MG63 (cell line): ENCODE measurements at regions not wholly inside any gene's neighbourhood (a gene's known extent, or its start where the extent isn't known, plus 50 kb on each side); places are given as distances from the start of the nearest gene placed in this dataset.
"Not testable (repeated sequence)": the region's sequence is repeated elsewhere in the genome, so short reads cannot be mapped to it uniquely, and the experiment has no call there.

Source experiments
- DNase-seq: peaks from one replicate; pipeline ENCODE4 v3.0.0-alpha.2; 2020
- H3K27me3 ChIP-seq: fragments of 250-450 bp; sonication (Bioruptor Pico); 2 replicates; pipeline ENCODE4 v1.5.1; 2020; ENCODE audit warnings: mild to moderate bottlenecking, moderate library complexity
- H3K36me3 ChIP-seq: fragments of 250-450 bp; sonication (Bioruptor Pico); 2 replicates; pipeline ENCODE4 v1.5.1; 2020; ENCODE audit warnings: mild to moderate bottlenecking, moderate library complexity
- H3K4me3 ChIP-seq: fragments of 250-450 bp; sonication (Bioruptor Pico); 2 replicates; pipeline ENCODE4 v1.5.1; 2020; ENCODE audit warnings: mild to moderate bottlenecking, moderate library complexity
- H3K9me3 ChIP-seq: fragments of 250-450 bp; sonication (Bioruptor Pico); 2 replicates; pipeline ENCODE4 v1.5.1; 2020; ENCODE audit warnings: mild to moderate bottlenecking, moderate library complexity

GRCh38 chr4:137768196-137768595 lies 235.9 kb upstream of the PCDH18 start:
- Histone ChIP-seq H3K4me3 (no peak overlapping the region), H3K27me3 (no peaks in the 10 kb centered on the region), H3K36me3 (no peaks in the 10 kb centered on the region), H3K9me3 (no peaks in the 10 kb centered on the region)
- no peak for DNase-seq

GRCh38 chr4:137762591-137762990 lies 230.3 kb upstream of the PCDH18 start:
- Histone ChIP-seq H3K27me3 (no peaks in the 10 kb centered on the region), H3K9me3 (no peaks in the 10 kb centered on the region), H3K4me3 (no peak overlapping the region), H3K36me3 (no peaks in the 10 kb centered on the region)
- no peak for DNase-seq

- DNase-seq: no peak
- Histone ChIP-seq H3K9me3 (no peaks in the 10 kb centered on the region), H3K36me3 (no peaks in the 10 kb centered on the region), H3K27me3 (no peaks in the 10 kb centered on the region), H3K4me3 (no peak overlapping the region)
Measured at GRCh38 chr4:137754652-137755471, 222.6 kb upstream of the PCDH18 start.

GRCh38 chr4:137749466-137749865 lies 217.2 kb upstream of the PCDH18 start:
- H3K27me3 ChIP-seq: no peaks in the 10 kb centered on the region
- H3K4me3 ChIP-seq: no peak overlapping the region
- H3K36me3 ChIP-seq: no peaks in the 10 kb centered on the region
- no peak for DNase-seq
- H3K9me3 ChIP-seq: no peaks in the 10 kb centered on the region

- Histone ChIP-seq H3K27me3 (no peaks in the 10 kb centered on the region), H3K9me3 (no peaks in the 10 kb centered on the region), H3K36me3 (no peaks in the 10 kb centered on the region), H3K4me3 (no peak overlapping the region)
- no peak for DNase-seq
Measured at GRCh38 chr4:137748616-137749015, 216.3 kb upstream of the PCDH18 start.

GRCh38 chr4:137740141-137740540 lies 207.8 kb upstream of the PCDH18 start:
- no peak for DNase-seq
- Histone ChIP-seq H3K9me3 (no peaks in the 10 kb centered on the region), H3K27me3 (no peaks in the 10 kb centered on the region), H3K36me3 (no peaks in the 10 kb centered on the region), H3K4me3 (no peak overlapping the region)

GRCh38 chr4:137739391-137739790 lies 207.1 kb upstream of the PCDH18 start:
- DNase-seq: no peak
- Histone ChIP-seq H3K36me3 (no peaks in the 10 kb centered on the region), H3K4me3 (no peak overlapping the region), H3K9me3 (no peaks in the 10 kb centered on the region), H3K27me3 (no peaks in the 10 kb centered on the region)

GRCh38 chr4:137738375-137738990 lies 206.2 kb upstream of the PCDH18 start:
- no peak for DNase-seq
- no peak overlapping the region for H3K4me3 ChIP-seq
- H3K9me3 ChIP-seq: no peaks in the 10 kb centered on the region
- H3K36me3 ChIP-seq: no peaks in the 10 kb centered on the region
- H3K27me3 ChIP-seq: no peaks in the 10 kb centered on the region

GRCh38 chr4:137735561-137736104 lies 203.3 kb upstream of the PCDH18 start:
- H3K36me3 ChIP-seq: no peaks in the 10 kb centered on the region
- H3K27me3 ChIP-seq: no peaks in the 10 kb centered on the region
- DNase-seq: peak; percentile 25
- H3K9me3 ChIP-seq: 0 out of 2 replicates have a peak, but pooled peaks cover 3% of the 10 kb centered on the region
- no peak overlapping the region for H3K4me3 ChIP-seq

- not testable (repeated sequence) for H3K9me3 ChIP-seq, H3K27me3 ChIP-seq, DNase-seq, H3K4me3 ChIP-seq, H3K36me3 ChIP-seq
Measured at GRCh38 chr4:137733174-137734141, 201.2 kb upstream of the PCDH18 start.

- DNase-seq: no peak
- Histone ChIP-seq H3K9me3 (no peaks in the 10 kb centered on the region), H3K4me3 (no peak overlapping the region), H3K36me3 (no peaks in the 10 kb centered on the region), H3K27me3 (no peaks in the 10 kb centered on the region)
Measured at GRCh38 chr4:137722910-137723309, 190.6 kb upstream of the PCDH18 start.

GRCh38 chr4:137711502-137711901 lies 179.2 kb upstream of the PCDH18 start:
- DNase-seq: no peak
- no peak overlapping the region for H3K4me3 ChIP-seq
- H3K9me3 ChIP-seq: no peaks in the 10 kb centered on the region
- H3K27me3 ChIP-seq: no peaks in the 10 kb centered on the region
- H3K36me3 ChIP-seq: no peaks in the 10 kb centered on the region

- Histone ChIP-seq H3K4me3 (no peak overlapping the region), H3K36me3 (no peaks in the 10 kb centered on the region)
- DNase-seq: no peak
Measured at GRCh38 chr4:137707626-137708025, 175.3 kb upstream of the PCDH18 start.

GRCh38 chr4:137707102-137707620 lies 174.9 kb upstream of the PCDH18 start:
- H3K27me3 ChIP-seq: no peaks in the 10 kb centered on the region
- no peak overlapping the region for H3K4me3 ChIP-seq
- DNase-seq: no peak
- no peaks in the 10 kb centered on the region for H3K9me3 ChIP-seq
- no peaks in the 10 kb centered on the region for H3K36me3 ChIP-seq

More at GRCh38 chr4:137707626-137708025, 175.3 kb upstream of the PCDH18 start:
- Histone ChIP-seq H3K27me3 (no peaks in the 10 kb centered on the region), H3K9me3 (no peaks in the 10 kb centered on the region)

GRCh38 chr4:137705171-137705783 lies 173.0 kb upstream of the PCDH18 start:
- no peaks in the 10 kb centered on the region for H3K36me3 ChIP-seq
- no peaks in the 10 kb centered on the region for H3K9me3 ChIP-seq
- DNase-seq: peak; percentile 1
- H3K27me3 ChIP-seq: no peaks in the 10 kb centered on the region
- no peak overlapping the region for H3K4me3 ChIP-seq

- H3K27me3 ChIP-seq: no peaks in the 10 kb centered on the region
- H3K4me3 ChIP-seq: no peak overlapping the region
- no peak for DNase-seq
- H3K36me3 ChIP-seq: no peaks in the 10 kb centered on the region
- H3K9me3 ChIP-seq: no peaks in the 10 kb centered on the region
Measured at GRCh38 chr4:137703195-137703594, 170.9 kb upstream of the PCDH18 start.
